ENCODE measurements at regions not wholly inside any gene's neighbourhood (a gene's known extent, or its start where the extent isn't known, plus 50 kb on each side); places are given as distances from the start of the nearest gene placed in this dataset.
A peak's percentile ranks its signal among the peaks of the same experiment; 100 is the strongest.

GRCh38 chr9:84218322-84218721 lies 122.2 kb downstream of the SLC28A3 start:
- TF ChIP-seq CTCF (conservative IDR thresholded peaks at IDR 0.05; ENCODE audit: low read length) = no peak
- H3K4me3 ChIP-seq (ENCODE audit: low read length) = no peak overlapping the region
- no peak for DNase-seq (ENCODE audit: low read depth)

GRCh38 chr9:84224246-84224645 lies 116.3 kb downstream of the SLC28A3 start:
- peak; percentile 36 for DNase-seq (ENCODE audit: low read depth)
- no peak overlapping the region for H3K4me3 ChIP-seq (ENCODE audit: low read length)
- TF ChIP-seq CTCF (conservative IDR thresholded peaks at IDR 0.05; ENCODE audit: low read length) = peak; percentile 2; the same call in 1 of the 2 replicates
